Neuronal stem cell (in vitro differentiated cells): ENCODE measurements at regions not wholly inside any gene's neighbourhood (a gene's known extent, or its start where the extent isn't known, plus 50 kb on each side); places are given as distances from the start of the nearest gene placed in this dataset.
A peak's percentile ranks its signal among the peaks of the same experiment; 100 is the strongest.
"Not testable (repeated sequence)": the region's sequence is repeated elsewhere in the genome, so short reads cannot be mapped to it uniquely, and the experiment has no call there.

Experiments
- DNase-seq: peaks from one replicate; pipeline ENCODE4 v3.0.0-alpha.2; 2013; ENCODE audit warnings: low spot score
- H2AFZ ChIP-seq: one replicate; pipeline ENCODE4 v1.6.1; 2013; ENCODE audit warnings: mild to moderate bottlenecking, low read length, inconsistent platforms
- H2AK5ac ChIP-seq: 2 replicates; pipeline ENCODE4 v1.6.1; 2013; ENCODE audit warnings: low read depth, mild to moderate bottlenecking, inconsistent platforms, low read length, moderate library complexity, mixed read lengths
- H2BK120ac ChIP-seq: 2 replicates; pipeline ENCODE4 v1.6.1; 2013; ENCODE audit warnings: low read depth, mild to moderate bottlenecking, inconsistent platforms, low read length, moderate library complexity, mixed read lengths
- H2BK12ac ChIP-seq: one replicate; pipeline ENCODE4 v1.6.1; 2013; ENCODE audit warnings: low read length, inconsistent platforms
- H2BK15ac ChIP-seq: 2 replicates; pipeline ENCODE4 v1.6.1; 2013; ENCODE audit warnings: mild to moderate bottlenecking, low read length, inconsistent platforms, mixed read lengths
- H2BK5ac ChIP-seq: one replicate; pipeline ENCODE4 v1.6.1; 2013; ENCODE audit warnings: inconsistent platforms, mild to moderate bottlenecking, low read length, moderate library complexity
- H3K14ac ChIP-seq: one replicate; pipeline ENCODE4 v1.6.1; 2013; ENCODE audit warnings: low read length, inconsistent platforms
- H3K18ac ChIP-seq: 2 replicates; pipeline ENCODE4 v1.6.1; 2013; ENCODE audit warnings: low read length, inconsistent platforms
- H3K23ac ChIP-seq: 2 replicates; pipeline ENCODE4 v1.6.1; 2013; ENCODE audit warnings: low read depth, mild to moderate bottlenecking, mixed read lengths, low read length, inconsistent platforms; ENCODE audit not compliant: poor library complexity
- H3K27ac ChIP-seq: replicated peaks from 3 replicates; pipeline ENCODE4 v1.5.1; 2013; ENCODE audit warnings: low read length, inconsistent platforms
- H3K27me3 ChIP-seq, 3 experiments: 2 replicates each; pipeline ENCODE4 v1.6.1; 2013; ENCODE audit warnings: low read length in 3 of 3, mild to moderate bottlenecking in 2 of 3, inconsistent platforms in 1 of 3, low read depth in 1 of 3, mixed read lengths in 1 of 3, moderate library complexity in 1 of 3; ENCODE audit not compliant: control insufficient read depth in 3 of 3, insufficient read depth in 3 of 3
- H3K36me3 ChIP-seq, 2 donors: replicated peaks in 1 of 2; 2 replicates each; pipeline ENCODE4 v1.6.1; 2013; ENCODE audit warnings: low read length in 2 of 2; ENCODE audit not compliant: control insufficient read depth in 2 of 2, insufficient read depth in 2 of 2
- H3K4ac ChIP-seq: 2 replicates; pipeline ENCODE4 v1.6.1; 2013; ENCODE audit warnings: inconsistent platforms, mild to moderate bottlenecking, low read length, moderate library complexity
- H3K4me1 ChIP-seq, 2 donors: 1 replicate in 1 of 2; 2 replicates in 1 of 2; pipeline ENCODE4 v1.6.1; 2013; ENCODE audit warnings: low read length in 2 of 2, low read depth in 1 of 2; ENCODE audit not compliant: control insufficient read depth in 2 of 2, insufficient read depth in 1 of 2
- H3K4me2 ChIP-seq: one replicate; pipeline ENCODE4 v1.6.1; 2013; ENCODE audit warnings: mild to moderate bottlenecking, low read length, inconsistent platforms; ENCODE audit not compliant: insufficient read depth, poor library complexity, severe bottlenecking
- H3K4me3 ChIP-seq, 2 donors: 2 replicates each; pipeline ENCODE4 v1.5.1; 2013; ENCODE audit warnings: low read length in 2 of 2, mild to moderate bottlenecking in 2 of 2, inconsistent platforms in 1 of 2, moderate library complexity in 1 of 2
- H3K79me1 ChIP-seq: one replicate; pipeline ENCODE4 v1.6.1; 2013; ENCODE audit warnings: low read depth, mild to moderate bottlenecking, inconsistent platforms, low read length, moderate library complexity
- H3K9ac ChIP-seq: one replicate; pipeline ENCODE4 v1.6.1; 2013; ENCODE audit warnings: mild to moderate bottlenecking, low read depth, low read length, inconsistent platforms; ENCODE audit not compliant: poor library complexity
- H3K9me3 ChIP-seq, 2 donors: replicated peaks in 1 of 2; 2 replicates each; pipeline versions ENCODE3 to v1.6.1; 2013; ENCODE audit warnings: low read length in 2 of 2, mild to moderate bottlenecking in 2 of 2, inconsistent platforms in 1 of 2, low read depth in 1 of 2, mixed read lengths in 1 of 2, moderate library complexity in 1 of 2; ENCODE audit not compliant: control insufficient read depth in 2 of 2, insufficient read depth in 1 of 2
- H4K8ac ChIP-seq: one replicate; pipeline ENCODE4 v1.6.1; 2013; ENCODE audit warnings: low read depth, mild to moderate bottlenecking, inconsistent platforms, low read length, moderate library complexity
- H4K91ac ChIP-seq: one replicate; pipeline ENCODE4 v1.6.1; 2013; ENCODE audit warnings: low read length, low read depth, mild to moderate bottlenecking, inconsistent platforms; ENCODE audit not compliant: poor library complexity
- WGBS, 2 donors: extraction: QIAGEN DNeasy Blood & Tissue Kit; methylation state at CpG; one replicate each; pipeline ENCODE4 v1.1.7; 2013; ENCODE audit warnings: missing lambda C conversion rate in 2 of 2, mixed read lengths in 1 of 2; ENCODE audit not compliant: insufficient read length in 2 of 2, insufficient replicate concordance in 1 of 2; ENCODE audit errors: extremely low coverage in 2 of 2; 5-methylcytosine and 5-hydroxymethylcytosine counted together

DNA sequence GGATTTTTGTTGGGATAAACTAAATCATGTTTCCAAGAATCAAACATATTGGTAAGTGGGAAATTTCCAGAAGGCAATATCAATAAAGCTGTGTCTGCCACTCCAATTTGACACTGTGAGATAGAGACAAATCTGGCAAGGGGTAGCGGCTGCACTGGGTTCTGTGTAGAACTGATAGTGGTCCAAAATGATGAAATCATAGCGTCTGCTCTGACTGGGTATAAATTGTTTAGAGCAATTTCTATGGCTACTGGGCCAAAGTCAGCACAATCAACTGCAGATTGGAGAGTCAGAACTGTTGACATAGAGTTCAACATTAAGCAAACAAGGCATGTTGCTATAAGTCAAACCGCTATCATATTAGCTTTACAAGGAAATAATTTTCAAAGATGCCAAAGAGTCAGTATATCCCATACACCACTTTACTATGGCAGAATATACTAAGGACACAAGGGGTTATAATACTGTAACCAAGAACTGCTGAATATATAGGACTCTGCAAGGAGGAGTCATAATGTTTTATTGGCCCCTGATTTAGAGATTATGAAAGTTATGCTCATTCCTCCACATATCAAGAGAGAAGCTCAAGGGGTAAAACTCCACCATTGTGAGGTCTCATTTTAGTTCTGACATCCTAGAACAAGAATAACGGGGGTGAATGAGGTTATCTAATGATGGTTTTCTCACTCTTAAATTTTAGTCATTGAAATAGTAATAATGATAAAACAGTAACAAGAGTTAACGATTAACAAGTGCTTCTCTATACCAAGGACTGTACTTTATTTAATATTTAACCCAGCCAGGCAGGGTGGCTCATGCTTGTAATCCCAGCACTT, 309.7 kb upstream of the GADL1 start:
- Histone ChIP-seq H2BK120ac (no peak overlapping the region), H3K4me1 (no peaks in the 10 kb centered on the region), H2AFZ (no peak overlapping the region), H3K27ac (no peak overlapping the region), H3K23ac (no peak overlapping the region), H3K79me1 (no peaks in the 10 kb centered on the region), H2BK15ac (no peak overlapping the region), H3K9ac (no peak overlapping the region), H3K14ac (no peak overlapping the region), H2AK5ac (no peak overlapping the region), H4K8ac (no peak overlapping the region), H3K4me2 (no peak overlapping the region), H3K18ac (no peak overlapping the region), H2BK5ac (no peak overlapping the region), H2BK12ac (no peak overlapping the region), H3K4me3 (no peak overlapping the region), H3K36me3 (no peaks in the 10 kb centered on the region), H4K91ac (no peak overlapping the region), H3K4ac (no peak overlapping the region), H3K27me3 (no peaks in the 10 kb centered on the region), H3K9me3 (no peaks in the 10 kb centered on the region)
- WGBS, 2 donors: no CpG with 5 or more reads among the region's 5 CpGs
- DNase-seq: no peak

DNA sequence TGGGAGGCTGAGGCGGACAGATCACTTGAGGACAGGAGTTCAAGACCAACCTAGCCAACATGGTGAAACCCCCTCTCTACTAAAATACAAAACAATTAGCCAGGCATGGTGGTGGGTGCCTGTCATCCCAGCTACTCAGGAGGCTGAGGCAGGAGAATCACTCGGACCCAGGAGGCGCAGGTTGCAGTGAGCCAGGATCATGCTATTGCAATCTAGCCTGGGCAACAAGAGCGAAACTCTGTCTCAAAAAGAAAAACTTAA, 310.3 kb upstream of the GADL1 start:
- not testable (repeated sequence) for H2BK12ac ChIP-seq, H2AK5ac ChIP-seq

GRCh38 chr3:31210068-31210645, 315.7 kb upstream of the GADL1 start:
- no peak overlapping the region for H3K4me3 ChIP-seq
- peaks cover 0 to 2% of the 10 kb centered on the region in 2 donors for H3K4me1 ChIP-seq
- no peak for DNase-seq
- no peak overlapping the region for H2AK5ac ChIP-seq
- H4K91ac ChIP-seq: no peak overlapping the region
- H3K9me3 ChIP-seq: no peaks in the 10 kb centered on the region
- H3K14ac ChIP-seq: no peak overlapping the region
- H3K27ac ChIP-seq: no peak overlapping the region
- H2BK12ac ChIP-seq: no peak overlapping the region
- no peak overlapping the region for H3K9ac ChIP-seq
- H4K8ac ChIP-seq: no peak overlapping the region
- no peaks in the 10 kb centered on the region for H3K27me3 ChIP-seq
- no peak overlapping the region for H3K23ac ChIP-seq
- H2BK120ac ChIP-seq: no peak overlapping the region
- H3K79me1 ChIP-seq: no peaks in the 10 kb centered on the region
- no CpG with 5 or more reads among the region's 5 CpGs for WGBS, 2 donors
- H2AFZ ChIP-seq: no peak overlapping the region
- no peak overlapping the region for H3K4me2 ChIP-seq
- no peak overlapping the region for H2BK5ac ChIP-seq
- H3K4ac ChIP-seq: no peak overlapping the region
- H2BK15ac ChIP-seq: no peak overlapping the region
- H3K18ac ChIP-seq: no peak overlapping the region
- H3K36me3 ChIP-seq: no peaks in the 10 kb centered on the region

More for the DNA sequence above, 310.3 kb upstream of the GADL1 start:
- not testable (repeated sequence) for H3K27ac ChIP-seq, H3K9me3 ChIP-seq, H3K4me1 ChIP-seq, DNase-seq, H2BK5ac ChIP-seq, H3K14ac ChIP-seq, H3K36me3 ChIP-seq, H3K4ac ChIP-seq, H2BK15ac ChIP-seq, H3K4me2 ChIP-seq, H3K9ac ChIP-seq, H3K18ac ChIP-seq, H4K8ac ChIP-seq, H3K23ac ChIP-seq, H3K79me1 ChIP-seq, H3K4me3 ChIP-seq, H2AFZ ChIP-seq, H2BK120ac ChIP-seq, H3K27me3 ChIP-seq, H4K91ac ChIP-seq
- no CpG with 5 or more reads among the region's 4 CpGs for WGBS, 2 donors

GRCh38 chr3:31213869-31214486, 318.7 kb upstream of the STT3B start:
- Histone ChIP-seq H3K27ac (no peak overlapping the region), H2BK120ac (no peak overlapping the region), H3K4me2 (no peak overlapping the region), H4K8ac (no peak overlapping the region), H2BK15ac (no peak overlapping the region), H3K36me3 (no peaks in the 10 kb centered on the region), H3K14ac (no peak overlapping the region), H3K4ac (no peak overlapping the region), H4K91ac (no peak overlapping the region), H3K23ac (no peak overlapping the region), H2AFZ (peak overlapping the region; percentile 36), H2BK5ac (no peak overlapping the region), H3K18ac (no peak overlapping the region), H3K27me3 (no peaks in the 10 kb centered on the region), H3K9me3 (no peaks in the 10 kb centered on the region), H2AK5ac (no peak overlapping the region), H2BK12ac (no peak overlapping the region), H3K4me3 (no peak overlapping the region), H3K79me1 (no peaks in the 10 kb centered on the region), H3K9ac (no peak overlapping the region), H3K4me1 (peaks cover 2 to 5% of the 10 kb centered on the region in 2 donors)
- WGBS, 2 donors: no CpG with 5 or more reads among the region's 7 CpGs
- no peak for DNase-seq
